LNCAP (cell line): ENCODE measurements at regions not wholly inside any gene's neighbourhood (a gene's known extent, or its start where the extent isn't known, plus 50 kb on each side); places are given as distances from the start of the nearest gene placed in this dataset.
A peak's percentile ranks its signal among the peaks of the same experiment; 100 is the strongest.

Source experiments
- CTCF ChIP-seq: fragments of 450-650 bp; IDR thresholded peaks from 2 replicates; pipeline ENCODE4 v1.5.1; 2017; ENCODE audit warnings: mild to moderate bottlenecking

GRCh38 chr17:77492446-77493237, 351.9 kb downstream of the SEC14L1 start:
- TF ChIP-seq CTCF: no peak

GRCh38 chr17:77493238-77493820, 352.6 kb downstream of the SEC14L1 start:
- no peak for TF ChIP-seq CTCF

GRCh38 chr17:77493901-77494663, 353.3 kb downstream of the SEC14L1 start:
- no peak for TF ChIP-seq CTCF

GRCh38 chr17:77494664-77495435, 354.1 kb downstream of the SEC14L1 start:
- TF ChIP-seq CTCF: peak; percentile 91

- no peak for TF ChIP-seq CTCF
Measured at GRCh38 chr17:77495575-77495974, 354.8 kb downstream of the SEC14L1 start.

GRCh38 chr17:77496401-77496801, 355.6 kb downstream of the SEC14L1 start:
- TF ChIP-seq CTCF: no peak

- no peak for TF ChIP-seq CTCF
Measured at GRCh38 chr17:77496831-77497577, 356.2 kb downstream of the SEC14L1 start.
